ENCODE measurements at regions not wholly inside any gene's neighbourhood (a gene's known extent, or its start where the extent isn't known, plus 50 kb on each side); places are given as distances from the start of the nearest gene placed in this dataset.

- H3K4me1 ChIP-seq (ENCODE audit: insufficient read depth, low read length), result no peaks in the 10 kb centered on the region
- no peaks in the 10 kb centered on the region for H3K36me3 ChIP-seq (ENCODE audit: insufficient read depth, low read length)
- H3K27me3 ChIP-seq (ENCODE audit: insufficient read depth, low read length), result no peaks in the 10 kb centered on the region
- H2AFZ ChIP-seq (ENCODE audit: low read depth, low read length), result no peak overlapping the region
- no peak overlapping the region for H3K4me3 ChIP-seq (ENCODE audit: low read length)
- no peaks in the 10 kb centered on the region for H3K9me3 ChIP-seq (ENCODE audit: low read length)
These were observed 775.4 kb downstream of the TYW1 start for GRCh38 chr7:67771846-67772605.

- Histone ChIP-seq H3K27me3 (ENCODE audit: insufficient read depth, low read length) (no peaks in the 10 kb centered on the region), H3K4me1 (ENCODE audit: insufficient read depth, low read length) (no peaks in the 10 kb centered on the region), H2AFZ (ENCODE audit: low read depth, low read length) (no peak overlapping the region), H3K4me3 (ENCODE audit: low read length) (no peak overlapping the region), H3K9me3 (ENCODE audit: low read length) (no peaks in the 10 kb centered on the region), H3K36me3 (ENCODE audit: insufficient read depth, low read length) (no peaks in the 10 kb centered on the region)
These were observed 776.4 kb downstream of the TYW1 start for GRCh38 chr7:67773081-67773480.

GRCh38 chr7:67777119-67777518 is 780.5 kb downstream of the TYW1 start:
- Histone ChIP-seq H3K36me3 (ENCODE audit: insufficient read depth, low read length) (no peaks in the 10 kb centered on the region), H3K9me3 (ENCODE audit: low read length) (no peaks in the 10 kb centered on the region), H3K4me3 (ENCODE audit: low read length) (no peak overlapping the region), H2AFZ (ENCODE audit: low read depth, low read length) (no peak overlapping the region), H3K27me3 (ENCODE audit: insufficient read depth, low read length) (no peaks in the 10 kb centered on the region), H3K4me1 (ENCODE audit: insufficient read depth, low read length) (no peaks in the 10 kb centered on the region)

- Histone ChIP-seq H2AFZ (ENCODE audit: low read depth, low read length) (no peak overlapping the region), H3K9me3 (ENCODE audit: low read length) (no peaks in the 10 kb centered on the region), H3K36me3 (ENCODE audit: insufficient read depth, low read length) (no peaks in the 10 kb centered on the region), H3K4me1 (ENCODE audit: insufficient read depth, low read length) (no peaks in the 10 kb centered on the region), H3K27me3 (ENCODE audit: insufficient read depth, low read length) (no peaks in the 10 kb centered on the region), H3K4me3 (ENCODE audit: low read length) (no peak overlapping the region)
These were observed 785.2 kb downstream of the TYW1 start for GRCh38 chr7:67781841-67782240.

- Histone ChIP-seq H3K9me3 (ENCODE audit: low read length) (no peaks in the 10 kb centered on the region), H3K4me3 (ENCODE audit: low read length) (no peak overlapping the region), H2AFZ (ENCODE audit: low read depth, low read length) (no peak overlapping the region), H3K27me3 (ENCODE audit: insufficient read depth, low read length) (no peaks in the 10 kb centered on the region), H3K36me3 (ENCODE audit: insufficient read depth, low read length) (no peaks in the 10 kb centered on the region), H3K4me1 (ENCODE audit: insufficient read depth, low read length) (no peaks in the 10 kb centered on the region)
These were observed 789.4 kb downstream of the TYW1 start for GRCh38 chr7:67786021-67786420.

GRCh38 chr7:67788669-67789068 is 792.0 kb downstream of the TYW1 start:
- no peaks in the 10 kb centered on the region for H3K27me3 ChIP-seq (ENCODE audit: insufficient read depth, low read length)
- H3K9me3 ChIP-seq (ENCODE audit: low read length), result no peaks in the 10 kb centered on the region
- H3K36me3 ChIP-seq (ENCODE audit: insufficient read depth, low read length), result no peaks in the 10 kb centered on the region
- H2AFZ ChIP-seq (ENCODE audit: low read depth, low read length), result no peak overlapping the region
- H3K4me1 ChIP-seq (ENCODE audit: insufficient read depth, low read length), result no peaks in the 10 kb centered on the region
- H3K4me3 ChIP-seq (ENCODE audit: low read length), result no peak overlapping the region

GRCh38 chr7:67791918-67792317 is 795.3 kb downstream of the TYW1 start:
- Histone ChIP-seq H2AFZ (ENCODE audit: low read depth, low read length) (no peak overlapping the region), H3K4me3 (ENCODE audit: low read length) (no peak overlapping the region), H3K4me1 (ENCODE audit: insufficient read depth, low read length) (no peaks in the 10 kb centered on the region), H3K27me3 (ENCODE audit: insufficient read depth, low read length) (no peaks in the 10 kb centered on the region), H3K36me3 (ENCODE audit: insufficient read depth, low read length) (no peaks in the 10 kb centered on the region), H3K9me3 (ENCODE audit: low read length) (no peaks in the 10 kb centered on the region)

- Histone ChIP-seq H2AFZ (ENCODE audit: low read depth, low read length) (no peak overlapping the region), H3K36me3 (ENCODE audit: insufficient read depth, low read length) (no peaks in the 10 kb centered on the region), H3K27me3 (ENCODE audit: insufficient read depth, low read length) (no peaks in the 10 kb centered on the region), H3K4me3 (ENCODE audit: low read length) (no peak overlapping the region), H3K9me3 (ENCODE audit: low read length) (no peaks in the 10 kb centered on the region), H3K4me1 (ENCODE audit: insufficient read depth, low read length) (no peaks in the 10 kb centered on the region)
These were observed 797.9 kb downstream of the TYW1 start for GRCh38 chr7:67794544-67794943.

- Histone ChIP-seq H3K27me3 (ENCODE audit: insufficient read depth, low read length) (peaks cover 3% of the 10 kb centered on the region), H3K36me3 (ENCODE audit: insufficient read depth, low read length) (no peaks in the 10 kb centered on the region), H3K9me3 (ENCODE audit: low read length) (no peaks in the 10 kb centered on the region), H2AFZ (ENCODE audit: low read depth, low read length) (no peak overlapping the region), H3K4me1 (ENCODE audit: insufficient read depth, low read length) (no peaks in the 10 kb centered on the region), H3K4me3 (ENCODE audit: low read length) (no peak overlapping the region)
These were observed 807.2 kb downstream of the TYW1 start for GRCh38 chr7:67803789-67804188.

GRCh38 chr7:67805921-67806471 is 809.4 kb downstream of the TYW1 start:
- no peak overlapping the region for H3K4me3 ChIP-seq (ENCODE audit: low read length)
- no peaks in the 10 kb centered on the region for H3K4me1 ChIP-seq (ENCODE audit: insufficient read depth, low read length)
- no peak overlapping the region for H2AFZ ChIP-seq (ENCODE audit: low read depth, low read length)
- H3K27me3 ChIP-seq (ENCODE audit: insufficient read depth, low read length), result peaks cover 3% of the 10 kb centered on the region
- no peaks in the 10 kb centered on the region for H3K9me3 ChIP-seq (ENCODE audit: low read length)
- no peaks in the 10 kb centered on the region for H3K36me3 ChIP-seq (ENCODE audit: insufficient read depth, low read length)

- H2AFZ ChIP-seq (ENCODE audit: low read depth, low read length), result no peak overlapping the region
- peaks cover 3% of the 10 kb centered on the region for H3K27me3 ChIP-seq (ENCODE audit: insufficient read depth, low read length)
- no peak overlapping the region for H3K4me3 ChIP-seq (ENCODE audit: low read length)
These were observed 811.2 kb downstream of the TYW1 start for GRCh38 chr7:67807826-67808225.

GRCh38 chr7:67809586-67809985 is 813.0 kb downstream of the TYW1 start:
- Histone ChIP-seq H3K36me3 (ENCODE audit: insufficient read depth, low read length) (no peaks in the 10 kb centered on the region), H3K4me1 (ENCODE audit: insufficient read depth, low read length) (no peaks in the 10 kb centered on the region), H3K4me3 (ENCODE audit: low read length) (no peak overlapping the region), H3K9me3 (ENCODE audit: low read length) (no peaks in the 10 kb centered on the region), H3K27me3 (ENCODE audit: insufficient read depth, low read length) (no peaks in the 10 kb centered on the region), H2AFZ (ENCODE audit: low read depth, low read length) (no peak overlapping the region)

More at GRCh38 chr7:67807826-67808225, 811.2 kb downstream of the TYW1 start:
- Histone ChIP-seq H3K36me3 (ENCODE audit: insufficient read depth, low read length) (no peaks in the 10 kb centered on the region), H3K9me3 (ENCODE audit: low read length) (no peaks in the 10 kb centered on the region), H3K4me1 (ENCODE audit: insufficient read depth, low read length) (no peaks in the 10 kb centered on the region)

- Histone ChIP-seq H3K9me3 (ENCODE audit: low read length) (no peaks in the 10 kb centered on the region), H3K4me3 (ENCODE audit: low read length) (no peak overlapping the region)
These were observed 817.1 kb downstream of the TYW1 start for GRCh38 chr7:67813621-67814292.

More at GRCh38 chr7:67813621-67814292, 817.1 kb downstream of the TYW1 start:
- Histone ChIP-seq H3K27me3 (ENCODE audit: insufficient read depth, low read length) (no peaks in the 10 kb centered on the region), H3K36me3 (ENCODE audit: insufficient read depth, low read length) (no peaks in the 10 kb centered on the region), H2AFZ (ENCODE audit: low read depth, low read length) (no peak overlapping the region), H3K4me1 (ENCODE audit: insufficient read depth, low read length) (no peaks in the 10 kb centered on the region)
